T-cell (primary cell): ENCODE measurements at regions not wholly inside any gene's neighbourhood (a gene's known extent, or its start where the extent isn't known, plus 50 kb on each side); places are given as distances from the start of the nearest gene placed in this dataset.

Experiments used
- ATAC-seq, 4 experiments: fragments of 200-7000 bp in 3 of 4; fragments of 150-1000 bp in 1 of 4; cut with Tn5 transposase; replicated peaks in 1 of 4; 1 replicate in 3 of 4; 2 replicates in 1 of 4; pipeline ENCODE4 v1.10.0; 2021; ENCODE audit warnings: moderate library complexity in 3 of 4, mild to moderate bottlenecking in 2 of 4, moderate number of reproducible peaks in 1 of 4
- CTCF ChIA-PET, 2 donors: fragments of 300-600 bp; sonication (Branson Sonifier 250); formaldehyde crosslinking; loops; one replicate each; lab custom pipeline; 2022; ENCODE audit warnings: antibody characterized with exemption in 2 of 2; lab: Charles Lee
- POLR2A ChIA-PET, 2 donors: fragments of 300-600 bp; sonication (Branson Sonifier 250); formaldehyde crosslinking; loops; one replicate each; lab custom pipeline; 2022; ENCODE audit warnings: antibody characterized with exemption in 2 of 2; lab: Charles Lee
- DNase-seq, 35 experiments: peaks; one replicate each; pipeline versions ENCODE4 v3.0.0 to v3.0.0-alpha.2; 2013 to 2023
- H3K27ac ChIP-seq: one replicate; pipeline ENCODE4 v1.5.1; 2013; ENCODE audit warnings: low read length
- H3K27me3 ChIP-seq, 2 experiments: replicated peaks in 1 of 2; 1 replicate in 1 of 2; 2 replicates in 1 of 2; pipeline versions ENCODE4 v1.6.1 to v1.7.0; 2013; ENCODE audit warnings: low read length in 1 of 2, mixed read lengths in 1 of 2; ENCODE audit not compliant: control insufficient read depth in 2 of 2, insufficient read depth in 2 of 2; ENCODE audit errors: extremely low read depth in 1 of 2
- H3K36me3 ChIP-seq, 2 donors: 1 replicate in 1 of 2; 2 replicates in 1 of 2; pipeline versions ENCODE4 v1.6.1 to v1.7.0; 2013; ENCODE audit warnings: low read length in 1 of 2; ENCODE audit not compliant: control insufficient read depth in 2 of 2, insufficient read depth in 1 of 2; ENCODE audit errors: extremely low read depth in 1 of 2
- H3K4me1 ChIP-seq, 2 experiments: 1 replicate in 1 of 2; 2 replicates in 1 of 2; pipeline versions ENCODE4 v1.6.1 to v1.7.0; 2013; ENCODE audit warnings: low read length in 2 of 2, mixed read lengths in 1 of 2; ENCODE audit not compliant: insufficient read depth in 2 of 2, control insufficient read depth in 1 of 2; ENCODE audit errors: extremely low read depth in 1 of 2
- H3K4me3 ChIP-seq, 2 donors: 1 replicate in 1 of 2; 2 replicates in 1 of 2; pipeline versions ENCODE4 v1.5.1 to v1.7.0; 2013; ENCODE audit warnings: mild to moderate bottlenecking in 2 of 2, low read length in 1 of 2, moderate library complexity in 1 of 2; ENCODE audit not compliant: control insufficient read depth in 1 of 2; ENCODE audit errors: extremely low read depth in 1 of 2
- H3K9me3 ChIP-seq: 2 replicates; pipeline ENCODE4 v1.7.0; 2013
- H3K27ac Mint-ChIP-seq, 2 donors: one replicate each; pipeline ENCODE4 v1.8.0; 2020 to 2021; ENCODE audit warnings: mild to moderate bottlenecking in 2 of 2, mixed read lengths in 2 of 2
- H3K27me3 Mint-ChIP-seq, 2 donors: one replicate each; pipeline ENCODE4 v1.8.0; 2021 to 2022; ENCODE audit warnings: mixed read lengths in 2 of 2
- H3K36me3 Mint-ChIP-seq: one replicate; pipeline ENCODE4 v1.8.0; 2021; ENCODE audit warnings: mixed read lengths
- H3K4me1 Mint-ChIP-seq, 3 donors: one replicate each; pipeline ENCODE4 v1.8.0; 2020 to 2022; ENCODE audit warnings: mixed read lengths in 3 of 3, mild to moderate bottlenecking in 1 of 3
- H3K4me3 Mint-ChIP-seq, 3 donors: one replicate each; pipeline ENCODE4 v1.8.0; 2020 to 2022; ENCODE audit warnings: mild to moderate bottlenecking in 3 of 3, mixed read lengths in 3 of 3, moderate library complexity in 3 of 3
- H3K9me3 Mint-ChIP-seq, 3 donors: one replicate each; pipeline ENCODE4 v1.8.0; 2020 to 2022; ENCODE audit warnings: mixed read lengths in 3 of 3
- WGBS: methylation state at CpG from one replicate; pipeline ENCODE4 v1.1.5; 2013; ENCODE audit warnings: missing lambda C conversion rate; ENCODE audit not compliant: insufficient coverage; 5-methylcytosine and 5-hydroxymethylcytosine counted together

DNA sequence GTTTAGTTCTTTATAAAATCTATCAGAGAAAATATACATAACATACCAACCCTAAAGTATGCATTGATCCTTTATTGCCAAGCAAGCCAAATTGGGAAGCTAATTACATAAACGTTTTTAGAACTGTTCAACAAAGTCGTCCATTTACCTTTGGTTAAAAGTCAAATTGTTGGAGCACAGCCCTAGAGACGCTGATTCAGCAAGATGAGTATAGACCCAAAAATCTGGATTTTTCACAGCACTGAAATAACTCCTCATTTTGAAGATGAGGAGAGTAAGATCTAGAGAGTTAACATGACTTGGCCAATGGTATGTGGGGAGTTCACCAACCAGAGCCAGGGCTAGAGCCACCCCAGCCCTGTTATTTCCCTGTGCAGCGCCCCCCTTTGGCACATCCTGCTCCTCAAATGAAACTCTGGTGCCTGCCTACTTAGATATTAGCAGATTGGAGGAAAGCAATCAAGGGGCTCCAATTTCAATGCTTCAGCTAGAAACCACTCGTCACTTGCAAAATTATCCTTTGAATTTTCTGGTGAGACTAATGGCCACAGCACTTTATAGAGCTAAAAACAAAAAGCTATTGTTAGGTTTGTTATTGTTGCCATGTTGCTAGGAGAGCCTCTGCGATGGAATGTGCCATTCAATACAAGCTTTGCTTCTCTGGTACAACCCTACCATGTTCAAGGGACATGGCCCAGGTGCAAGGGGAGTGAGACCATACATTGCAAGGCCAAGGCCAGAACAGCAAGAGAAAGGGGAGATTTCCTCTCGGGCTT, 132.6 kb upstream of the ZEB1 start:
- POLR2A ChIA-PET: no interaction called here
- no peak for ATAC-seq

GRCh38 chr10:31187182-31187581, 131.8 kb upstream of the ZEB1 start:
- Mint-ChIP-seq H3K4me3 (no peak overlapping the region), H3K4me1 (no peaks in the 10 kb centered on the region), H3K27me3 (peaks cover 0 to 2% of the 10 kb centered on the region in 2 donors), H3K27ac (no peak overlapping the region), H3K9me3 (no peaks in the 10 kb centered on the region), H3K36me3 (no peaks in the 10 kb centered on the region)
- no peaks in the 10 kb centered on the region for H3K36me3 ChIP-seq
- H3K27ac ChIP-seq: no peak overlapping the region
- no peaks in the 10 kb centered on the region for H3K27me3 ChIP-seq
- no peaks in the 10 kb centered on the region for H3K4me1 ChIP-seq
- no peak for ATAC-seq
- POLR2A ChIA-PET: no interaction called here
- DNase-seq: no peak
- H3K9me3 ChIP-seq: no peaks in the 10 kb centered on the region
- CTCF ChIA-PET: interaction anchor here in 1 of 2 donors (1.0 kb wide), 1 partner anchor 104 kb away, joined by 3 read pairs; no protein-coding TSS in a partner anchor
- WGBS: no CpG with 5 or more reads among the region's 2 CpGs
- no peak overlapping the region for H3K4me3 ChIP-seq

More for the DNA sequence above, 132.6 kb upstream of the ZEB1 start:
- H3K27me3 Mint-ChIP-seq: peaks cover 0 to 4% of the 10 kb centered on the region in 2 donors
- H3K9me3 ChIP-seq: no peaks in the 10 kb centered on the region
- H3K4me1 ChIP-seq: no peaks in the 10 kb centered on the region
- CTCF ChIA-PET: interaction anchor here in 1 of 2 donors (1.0 kb wide), 1 partner anchor 103 kb away, joined by 3 read pairs; no protein-coding TSS in a partner anchor
- no peaks in the 10 kb centered on the region for H3K36me3 Mint-ChIP-seq
- no peak overlapping the region for H3K4me3 ChIP-seq
- WGBS: 83% methylated on average over 2 of the region's 7 CpGs
- H3K4me3 Mint-ChIP-seq: no peak overlapping the region
- no peak overlapping the region for H3K27ac Mint-ChIP-seq
- H3K27ac ChIP-seq: no peak overlapping the region
- H3K9me3 Mint-ChIP-seq: no peaks in the 10 kb centered on the region
- no peaks in the 10 kb centered on the region for H3K27me3 ChIP-seq
- H3K4me1 Mint-ChIP-seq: no peaks in the 10 kb centered on the region
- no peak for DNase-seq
- H3K36me3 ChIP-seq: no peaks in the 10 kb centered on the region

DNA sequence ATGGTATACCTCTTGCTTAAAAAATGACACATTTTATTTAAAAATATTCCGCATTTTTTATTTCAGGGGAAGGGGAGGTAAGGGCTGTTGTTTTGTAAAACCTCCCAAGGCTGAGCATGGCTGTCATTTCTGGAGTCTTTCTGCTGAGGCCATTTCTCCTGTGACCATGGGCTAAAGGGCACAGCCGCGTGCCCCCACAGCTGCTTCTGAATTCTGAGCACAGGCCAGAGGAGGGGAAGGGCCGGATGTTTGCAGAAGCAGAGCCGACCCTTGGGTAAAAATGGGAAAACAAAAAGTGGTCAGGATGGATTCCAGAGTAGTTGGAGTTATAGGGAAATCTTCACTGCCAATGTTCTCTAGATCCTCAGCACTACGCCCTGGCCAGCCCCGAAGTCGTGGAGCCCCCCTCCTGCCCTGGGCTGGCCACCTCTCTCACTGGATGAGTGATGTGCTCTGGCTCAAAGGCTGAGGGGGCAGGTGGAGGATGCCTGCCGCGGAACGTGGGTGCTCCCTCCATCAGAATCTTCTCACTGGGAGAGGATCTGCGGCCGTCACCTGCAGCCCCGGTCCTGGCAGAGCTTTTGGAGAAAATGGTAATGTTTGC, 131.3 kb upstream of the ZEB1 start:
- H3K4me3 ChIP-seq: no peak overlapping the region
- Mint-ChIP-seq H3K27ac (no peak overlapping the region), H3K4me1 (no peaks in the 10 kb centered on the region), H3K36me3 (no peaks in the 10 kb centered on the region), H3K27me3 (peaks cover 0 to under 1% of the 10 kb centered on the region in 2 donors), H3K9me3 (no peaks in the 10 kb centered on the region), H3K4me3 (no peak overlapping the region)
- ChIA-PET CTCF (no interaction called here), POLR2A (no interaction called here)
- no peaks in the 10 kb centered on the region for H3K4me1 ChIP-seq
- ATAC-seq (no peak), DNase-seq (no peak)
- whole genome bisulfite sequencing: 100% methylated on average over 2 of the region's 14 CpGs
- H3K27me3 ChIP-seq: peaks cover 0 to 4% of the 10 kb centered on the region in 2 experiments
- no peaks in the 10 kb centered on the region for H3K36me3 ChIP-seq
- no peak overlapping the region for H3K27ac ChIP-seq
- no peaks in the 10 kb centered on the region for H3K9me3 ChIP-seq

GRCh38 chr10:31188792-31189406, 130.1 kb upstream of the ZEB1 start:
- 83% methylated on average over 1 of the region's 4 CpGs for WGBS
- H3K9me3 ChIP-seq: no peaks in the 10 kb centered on the region

GRCh38 chr10:31190488-31190887, 128.5 kb upstream of the ZEB1 start:
- no peaks in the 10 kb centered on the region for H3K4me1 Mint-ChIP-seq
- Histone ChIP-seq H3K9me3 (no peaks in the 10 kb centered on the region), H3K27me3 (peaks cover 0 to 7% of the 10 kb centered on the region in 2 experiments), H3K4me1 (no peaks in the 10 kb centered on the region), H3K36me3 (no peaks in the 10 kb centered on the region), H3K4me3 (no peak overlapping the region), H3K27ac (no peak overlapping the region)
- no peak overlapping the region for H3K27ac Mint-ChIP-seq
- POLR2A ChIA-PET: no interaction called here
- no peaks in the 10 kb centered on the region for H3K9me3 Mint-ChIP-seq
- ATAC-seq (no peak), DNase-seq (no peak)
- peaks cover 0 to 3% of the 10 kb centered on the region in 2 donors for H3K27me3 Mint-ChIP-seq
- H3K36me3 Mint-ChIP-seq: no peaks in the 10 kb centered on the region
- H3K4me3 Mint-ChIP-seq: no peak overlapping the region
- WGBS: no CpG with 5 or more reads among the region's 2 CpGs
- CTCF ChIA-PET: interaction anchor here in 1 of 2 donors (0.5 kb wide), 1 partner anchor 472 kb away, joined by 8 read pairs; no protein-coding TSS in a partner anchor

More at GRCh38 chr10:31188792-31189406, 130.1 kb upstream of the ZEB1 start:
- H3K27me3 ChIP-seq: peaks cover 0 to 7% of the 10 kb centered on the region in 2 experiments
- Mint-ChIP-seq H3K27ac (no peak overlapping the region), H3K4me1 (no peaks in the 10 kb centered on the region), H3K4me3 (no peak overlapping the region), H3K27me3 (peaks cover 0 to 3% of the 10 kb centered on the region in 2 donors), H3K36me3 (no peaks in the 10 kb centered on the region), H3K9me3 (no peaks in the 10 kb centered on the region)
- H3K36me3 ChIP-seq: no peaks in the 10 kb centered on the region
- no peak overlapping the region for H3K4me3 ChIP-seq
- ChIA-PET CTCF (no interaction called here), POLR2A (no interaction called here)
- DNase-seq (no peak), ATAC-seq (no peak)
- no peak overlapping the region for H3K27ac ChIP-seq
- no peaks in the 10 kb centered on the region for H3K4me1 ChIP-seq

GRCh38 chr10:31192475-31192874, 126.5 kb upstream of the ZEB1 start:
- no peak overlapping the region for H3K27ac ChIP-seq
- Mint-ChIP-seq H3K4me1 (no peaks in the 10 kb centered on the region), H3K27ac (no peak overlapping the region), H3K9me3 (no peaks in the 10 kb centered on the region), H3K4me3 (no peak overlapping the region), H3K36me3 (no peaks in the 10 kb centered on the region), H3K27me3 (peaks cover 0 to 3% of the 10 kb centered on the region in 2 donors)
- ChIA-PET POLR2A (no interaction called here), CTCF (no interaction called here)
- no peaks in the 10 kb centered on the region for H3K36me3 ChIP-seq
- H3K4me1 ChIP-seq: no peaks in the 10 kb centered on the region
- ATAC-seq: no peak
- no peak for DNase-seq
- H3K4me3 ChIP-seq: no peak overlapping the region
- 85% methylated on average over 4 of the region's 6 CpGs for WGBS
- H3K27me3 ChIP-seq: peaks cover 0 to 7% of the 10 kb centered on the region in 2 experiments
- H3K9me3 ChIP-seq: no peaks in the 10 kb centered on the region
